Peyer's patch (tissue), 4 donors: ENCODE measurements at regions not wholly inside any gene's neighbourhood (a gene's known extent, or its start where the extent isn't known, plus 50 kb on each side); places are given as distances from the start of the nearest gene placed in this dataset.

ENCODE experiments used
- POLR2A ChIP-seq, 2 donors: fragments of 450-650 bp; IDR thresholded peaks; one replicate each; pipeline ENCODE4 v1.5.1; 2017; ENCODE audit warnings: antibody characterized with exemption in 2 of 2, mild to moderate bottlenecking in 2 of 2, moderate library complexity in 2 of 2
- TF ChIP-seq, protein P1 (sequence below), 6 experiments: fragments of 450-650 bp in 4 of 6; fragments of 200-600 bp in 2 of 6; sonication (generic) in 1 of 6; IDR thresholded peaks; one replicate each; pipeline ENCODE4 v1.5.1; 2017 to 2019; ENCODE audit warnings: antibody characterized with exemption in 6 of 6, mild to moderate bottlenecking in 3 of 6, moderate library complexity in 1 of 6

DNA sequence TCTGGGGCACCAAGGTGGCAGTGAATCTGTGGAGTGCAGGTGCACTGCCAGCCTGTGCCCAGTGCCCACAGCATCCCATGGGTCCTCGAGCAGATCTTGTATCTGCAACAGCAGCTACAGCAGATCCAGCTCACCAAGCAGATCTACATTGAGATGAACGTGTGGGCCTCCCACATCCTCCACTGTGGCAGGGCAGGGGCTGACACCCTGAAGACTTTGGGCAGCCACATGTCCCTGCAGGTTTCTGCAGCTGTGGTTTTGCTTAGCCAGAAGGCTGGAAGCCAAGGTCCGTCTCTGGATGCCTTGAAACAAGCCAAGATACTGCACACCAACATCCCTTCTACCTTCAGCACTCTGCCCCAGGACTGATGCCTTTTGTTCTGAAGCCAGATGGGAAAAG is 338.8 kb upstream of the OR4E1 start:
- TF ChIP-seq, protein P1, sequence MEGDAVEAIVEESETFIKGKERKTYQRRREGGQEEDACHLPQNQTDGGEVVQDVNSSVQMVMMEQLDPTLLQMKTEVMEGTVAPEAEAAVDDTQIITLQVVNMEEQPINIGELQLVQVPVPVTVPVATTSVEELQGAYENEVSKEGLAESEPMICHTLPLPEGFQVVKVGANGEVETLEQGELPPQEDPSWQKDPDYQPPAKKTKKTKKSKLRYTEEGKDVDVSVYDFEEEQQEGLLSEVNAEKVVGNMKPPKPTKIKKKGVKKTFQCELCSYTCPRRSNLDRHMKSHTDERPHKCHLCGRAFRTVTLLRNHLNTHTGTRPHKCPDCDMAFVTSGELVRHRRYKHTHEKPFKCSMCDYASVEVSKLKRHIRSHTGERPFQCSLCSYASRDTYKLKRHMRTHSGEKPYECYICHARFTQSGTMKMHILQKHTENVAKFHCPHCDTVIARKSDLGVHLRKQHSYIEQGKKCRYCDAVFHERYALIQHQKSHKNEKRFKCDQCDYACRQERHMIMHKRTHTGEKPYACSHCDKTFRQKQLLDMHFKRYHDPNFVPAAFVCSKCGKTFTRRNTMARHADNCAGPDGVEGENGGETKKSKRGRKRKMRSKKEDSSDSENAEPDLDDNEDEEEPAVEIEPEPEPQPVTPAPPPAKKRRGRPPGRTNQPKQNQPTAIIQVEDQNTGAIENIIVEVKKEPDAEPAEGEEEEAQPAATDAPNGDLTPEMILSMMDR (IDR thresholded peaks at IDR 0.05): no peak
- TF ChIP-seq POLR2A (IDR thresholded peaks at IDR 0.05): no peak
